Endodermal cell (in vitro differentiated cells): ENCODE measurements at regions not wholly inside any gene's neighbourhood (a gene's known extent, or its start where the extent isn't known, plus 50 kb on each side); places are given as distances from the start of the nearest gene placed in this dataset.

Source experiments
- DNase-seq: peaks from one replicate; pipeline ENCODE4 v3.0.0-alpha.2; 2017
- H3K27ac ChIP-seq: 2 replicates; pipeline ENCODE4 v1.5.1; 2013; ENCODE audit warnings: mild to moderate bottlenecking, low read depth, low read length, moderate library complexity
- H3K27me3 ChIP-seq: 2 replicates; pipeline ENCODE4 v1.6.1; 2013; ENCODE audit warnings: mild to moderate bottlenecking, low read length, moderate library complexity; ENCODE audit not compliant: insufficient read depth, control insufficient read depth, poor library complexity, severe bottlenecking
- H3K36me3 ChIP-seq: 2 replicates; pipeline ENCODE4 v1.7.0; 2013; ENCODE audit warnings: mild to moderate bottlenecking, low read length, moderate library complexity; ENCODE audit not compliant: control insufficient read depth, insufficient read depth
- H3K4me1 ChIP-seq: one replicate; pipeline ENCODE4 v1.7.0; 2013; ENCODE audit warnings: low read length; ENCODE audit not compliant: control insufficient read depth, insufficient read depth
- H3K4me3 ChIP-seq: 2 replicates; pipeline ENCODE4 v1.5.1; 2013; ENCODE audit warnings: mild to moderate bottlenecking, low read length, moderate library complexity
- H3K9ac ChIP-seq: 2 replicates; pipeline ENCODE4 v1.6.1; 2013; ENCODE audit warnings: mild to moderate bottlenecking, low read length, moderate library complexity; ENCODE audit not compliant: poor library complexity, severe bottlenecking; ENCODE audit errors: extremely low read depth
- H3K9me3 ChIP-seq: 2 replicates; pipeline ENCODE4 v1.6.1; 2013; ENCODE audit warnings: mild to moderate bottlenecking, low read length, moderate library complexity; ENCODE audit not compliant: control insufficient read depth
- H3K27ac Mint-ChIP-seq: 2 replicates; pipeline ENCODE4 v1.8.0; 2020; ENCODE audit warnings: mixed read lengths
- H3K27me3 Mint-ChIP-seq: 2 replicates; pipeline ENCODE4 v1.8.0; 2021; ENCODE audit warnings: mild to moderate bottlenecking, mixed read lengths; ENCODE audit not compliant: insufficient read depth
- H3K36me3 Mint-ChIP-seq: 2 replicates; pipeline ENCODE4 v1.8.0; 2020; ENCODE audit warnings: low read depth, mixed read lengths
- H3K4me1 Mint-ChIP-seq: 2 replicates; pipeline ENCODE4 v1.8.0; 2020; ENCODE audit warnings: mixed read lengths
- H3K4me3 Mint-ChIP-seq: 2 replicates; pipeline ENCODE4 v1.8.0; 2020; ENCODE audit warnings: mild to moderate bottlenecking, moderate library complexity, mixed read lengths
- H3K9me3 Mint-ChIP-seq: 2 replicates; pipeline ENCODE4 v1.8.0; 2020; ENCODE audit warnings: mild to moderate bottlenecking, mixed read lengths
- CTCF ChIP-seq: fragments of 200-600 bp; sonication (generic); conservative IDR thresholded peaks from 2 replicates; pipeline ENCODE4 v1.5.0; 2021; ENCODE audit warnings: antibody characterized with exemption, mild to moderate bottlenecking
- WGBS, 2 experiments: methylation state at CpG; one replicate each; pipeline versions ENCODE4 v1.1.5 to v1.1.7; 2013; ENCODE audit warnings: missing lambda C conversion rate in 2 of 2, mixed read lengths in 1 of 2; ENCODE audit not compliant: insufficient coverage in 1 of 2, insufficient read length in 1 of 2; 5-methylcytosine and 5-hydroxymethylcytosine counted together

GRCh38 chr16:5622234-5622884 is 524.8 kb upstream of the EEF2KMT start:
- no peak overlapping the region for H3K27ac ChIP-seq
- H3K9me3 Mint-ChIP-seq, result no peaks in the 10 kb centered on the region
- no peaks in the 10 kb centered on the region for H3K36me3 ChIP-seq
- H3K27me3 Mint-ChIP-seq, result peaks cover 17% of the 10 kb centered on the region
- no peak overlapping the region for H3K4me3 Mint-ChIP-seq
- no peak for DNase-seq
- peaks cover 13% of the 10 kb centered on the region for H3K4me1 Mint-ChIP-seq
- 92 to 100% methylated on average over 6 to 9 of the region's 9 CpGs for WGBS, 2 experiments
- TF ChIP-seq CTCF, result no peak
- H3K9me3 ChIP-seq, result no peaks in the 10 kb centered on the region
- no peak overlapping the region for H3K4me3 ChIP-seq
- no peaks in the 10 kb centered on the region for H3K4me1 ChIP-seq
- no peak overlapping the region for H3K9ac ChIP-seq
- H3K27ac Mint-ChIP-seq, result no peak overlapping the region
- H3K27me3 ChIP-seq, result peaks cover 2% of the 10 kb centered on the region
- H3K36me3 Mint-ChIP-seq, result no peaks in the 10 kb centered on the region

GRCh38 chr16:5621826-5622225 is 524.2 kb upstream of the EEF2KMT start:
- no peak overlapping the region for H3K27ac Mint-ChIP-seq
- no peak for DNase-seq
- Histone ChIP-seq H3K9ac (no peak overlapping the region), H3K27ac (no peak overlapping the region), H3K27me3 (peaks cover 7% of the 10 kb centered on the region), H3K9me3 (no peaks in the 10 kb centered on the region), H3K4me1 (no peaks in the 10 kb centered on the region), H3K36me3 (no peaks in the 10 kb centered on the region), H3K4me3 (no peak overlapping the region)
- peaks cover 17% of the 10 kb centered on the region for H3K4me1 Mint-ChIP-seq
- peaks cover 22% of the 10 kb centered on the region for H3K27me3 Mint-ChIP-seq
- H3K9me3 Mint-ChIP-seq, result no peaks in the 10 kb centered on the region
- 93 to 100% methylated on average over 4 of the region's 4 CpGs for WGBS, 2 experiments
- H3K4me3 Mint-ChIP-seq, result no peak overlapping the region
- TF ChIP-seq CTCF, result no peak
- no peaks in the 10 kb centered on the region for H3K36me3 Mint-ChIP-seq

- H3K4me1 Mint-ChIP-seq, result peaks cover 20% of the 10 kb centered on the region
- Histone ChIP-seq H3K9ac (no peak overlapping the region), H3K27me3 (peaks cover 19% of the 10 kb centered on the region), H3K27ac (no peak overlapping the region), H3K36me3 (no peaks in the 10 kb centered on the region), H3K9me3 (no peaks in the 10 kb centered on the region), H3K4me1 (no peaks in the 10 kb centered on the region), H3K4me3 (no peak overlapping the region)
- H3K27me3 Mint-ChIP-seq, result peaks cover 34% of the 10 kb centered on the region
- H3K9me3 Mint-ChIP-seq, result no peaks in the 10 kb centered on the region
- no peak overlapping the region for H3K27ac Mint-ChIP-seq
- no peaks in the 10 kb centered on the region for H3K36me3 Mint-ChIP-seq
- TF ChIP-seq CTCF, result no peak
- peak; percentile 57 for DNase-seq
- WGBS, 2 experiments, result 81 to 93% methylated on average over 5 to 8 of the region's 8 CpGs
- H3K4me3 Mint-ChIP-seq, result no peak overlapping the region
These were observed 521.7 kb upstream of the EEF2KMT start for GRCh38 chr16:5619304-5619703.
